ENCODE measurements at regions not wholly inside any gene's neighbourhood (a gene's known extent, or its start where the extent isn't known, plus 50 kb on each side); places are given as distances from the start of the nearest gene placed in this dataset.
"Not testable (repeated sequence)": the region's sequence is repeated elsewhere in the genome, so short reads cannot be mapped to it uniquely, and the experiment has no call there.

DNA sequence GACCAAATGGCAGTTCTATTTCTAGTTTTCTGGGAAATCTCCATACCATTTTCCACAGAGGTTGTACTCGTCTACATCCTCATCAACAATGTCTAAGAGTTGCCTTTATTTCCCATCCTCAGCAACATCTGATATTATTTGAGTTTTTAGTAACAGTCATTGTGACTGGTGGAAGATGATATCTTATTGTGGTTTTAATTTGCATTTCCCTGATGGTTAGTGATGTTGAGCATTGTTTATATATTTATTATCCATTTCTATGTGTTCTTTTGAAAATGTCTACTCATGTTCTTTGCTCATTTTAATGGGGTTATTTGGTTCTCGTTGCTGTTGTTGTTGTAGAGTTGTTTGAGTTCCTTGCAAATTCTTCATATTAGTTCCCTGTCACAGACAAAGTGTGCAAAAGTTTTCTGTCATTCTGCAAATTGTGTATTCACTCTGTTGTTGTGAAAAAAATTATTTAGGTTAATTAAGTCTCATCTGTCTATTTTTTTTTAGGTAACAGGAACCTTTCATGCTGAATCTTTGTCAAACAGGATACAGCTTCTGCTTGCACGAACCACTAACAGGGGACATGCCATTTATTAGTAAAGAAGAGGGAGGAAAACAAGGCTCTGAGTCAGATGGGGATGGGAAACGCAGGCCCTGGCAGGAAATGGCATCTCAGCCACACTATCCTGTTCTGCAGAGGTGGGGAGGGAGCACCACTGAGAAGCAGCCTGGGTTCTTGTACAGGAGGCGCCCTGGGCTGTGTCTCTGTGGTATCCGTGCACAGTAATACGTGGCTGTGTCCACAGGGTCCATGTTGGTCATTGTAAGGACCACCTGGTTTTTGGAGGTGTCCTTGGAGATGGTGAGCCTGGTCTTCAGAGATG lies 1196.7 kb downstream of the TMEM121 start:
- DNase-seq: not testable (repeated sequence)

DNA sequence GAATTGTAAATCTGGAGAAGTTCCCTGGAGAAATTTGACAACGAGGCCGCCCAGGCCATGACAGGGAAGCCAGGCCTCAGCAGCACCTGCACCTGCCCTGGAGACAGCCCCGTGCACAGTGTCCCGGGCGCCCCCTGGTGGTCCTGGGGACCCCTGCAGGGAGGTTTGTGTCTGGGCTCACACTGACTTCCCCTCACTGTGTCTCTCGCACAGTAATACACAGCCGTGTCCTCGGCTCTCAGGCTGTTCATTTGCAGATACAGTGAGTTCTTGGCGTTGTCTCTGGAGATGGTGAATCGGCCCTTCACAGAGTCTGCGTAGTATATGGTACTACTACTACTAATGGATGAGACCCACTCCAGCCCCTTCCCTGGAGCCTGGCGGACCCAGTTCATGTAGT lies 1201.6 kb downstream of the TMEM121 start:
- DNase-seq: not testable (repeated sequence)

DNA sequence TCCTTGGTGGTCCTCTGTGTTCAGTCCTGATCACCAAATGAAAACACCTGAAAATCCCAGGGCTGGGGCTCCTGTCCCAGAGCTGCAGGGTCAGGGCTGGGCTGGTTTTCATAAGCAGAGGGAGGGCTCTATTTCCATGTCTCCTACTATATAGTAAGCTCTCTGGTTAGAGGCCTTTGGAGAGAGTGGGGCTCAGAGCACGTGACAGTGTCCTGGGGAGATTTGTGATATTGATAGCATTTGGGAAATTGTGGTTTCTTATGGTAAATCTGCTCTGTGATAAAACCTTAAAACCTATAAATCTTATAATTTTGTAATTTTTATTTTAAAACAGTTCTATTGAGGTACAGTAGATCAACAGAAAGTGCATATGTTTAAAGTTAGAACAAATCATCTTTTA lies 1202.2 kb downstream of the TMEM121 start:
- DNase-seq: no peak

DNA sequence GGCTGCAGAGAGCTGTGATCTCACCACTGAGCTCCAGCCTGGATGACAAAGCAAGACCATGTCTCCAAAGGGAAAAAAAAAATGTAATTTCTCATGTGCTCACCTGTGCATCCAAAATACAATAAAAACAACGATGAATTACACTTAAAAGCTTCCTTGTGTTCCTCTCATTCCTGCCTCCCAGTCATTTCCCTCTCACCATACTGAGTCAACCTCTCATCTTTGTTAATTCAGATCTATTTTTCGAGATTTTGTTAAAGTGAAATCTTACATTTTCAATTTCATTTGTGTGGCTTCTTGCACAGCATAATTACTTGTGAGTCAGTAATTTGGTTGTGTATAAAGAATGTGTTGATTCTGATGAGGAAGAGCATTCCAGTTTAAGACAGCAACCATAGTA lies 1203.2 kb downstream of the TMEM121 start:
- no peak for DNase-seq

DNA sequence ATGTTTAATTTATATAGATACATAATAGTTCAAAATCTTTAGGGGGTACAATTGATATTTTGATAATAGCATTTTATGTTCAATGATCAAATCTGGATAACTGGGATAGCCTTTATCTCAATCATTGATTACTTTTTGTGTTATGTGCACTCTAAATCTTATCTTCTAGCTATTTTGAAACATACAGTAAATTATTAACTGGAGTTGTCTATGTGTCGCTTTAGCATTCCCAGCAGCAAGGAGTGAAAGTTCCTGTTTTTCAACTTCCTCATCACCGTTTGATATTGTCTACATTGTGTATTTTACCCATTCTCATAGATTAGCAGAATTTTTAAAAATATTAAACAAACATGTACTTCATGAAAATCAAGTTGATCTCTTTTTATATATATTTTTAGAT lies 1207.4 kb downstream of the TMEM121 start:
- DNase-seq: no peak

DNA sequence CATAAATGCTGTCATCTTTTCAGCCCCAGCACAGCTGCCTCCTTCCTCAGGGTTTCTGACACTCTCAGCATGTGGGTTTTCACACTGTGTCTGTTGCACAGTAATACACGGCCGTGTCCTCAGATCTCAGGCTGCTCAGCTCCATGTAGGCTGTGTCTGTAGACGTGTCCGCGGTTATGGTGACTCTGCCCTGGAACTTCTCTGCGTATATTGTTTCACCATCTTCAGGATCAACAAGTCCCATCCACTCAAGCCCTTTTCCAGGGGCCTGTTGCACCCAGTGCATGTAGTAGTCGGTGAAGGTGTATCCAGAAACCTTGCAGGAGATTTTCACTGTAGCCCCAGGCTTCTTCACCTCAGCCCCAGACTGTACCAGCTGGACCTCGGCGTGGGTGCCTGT lies 1210.6 kb downstream of the TMEM121 start:
- no peak for DNase-seq

DNA sequence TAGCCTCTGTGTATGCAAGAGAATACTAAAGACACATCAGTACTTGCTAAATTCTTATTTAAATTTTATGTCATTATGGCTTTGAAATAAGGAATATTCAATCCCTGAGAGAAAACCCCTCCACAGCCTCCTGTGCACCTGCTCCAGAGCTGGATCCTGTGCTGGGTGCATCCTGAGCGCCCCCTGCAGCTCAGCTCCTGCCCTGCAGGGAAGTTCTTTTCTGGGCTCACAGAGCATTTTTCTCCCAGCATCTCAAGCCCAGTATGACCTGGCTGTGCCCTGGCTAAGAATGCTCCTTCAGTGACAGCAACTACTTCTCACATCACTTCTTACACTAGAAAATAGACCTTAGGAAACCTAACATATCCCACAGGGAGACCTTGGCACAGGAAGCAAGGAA lies 1211.7 kb downstream of the TMEM121 start:
- no peak for DNase-seq

DNA sequence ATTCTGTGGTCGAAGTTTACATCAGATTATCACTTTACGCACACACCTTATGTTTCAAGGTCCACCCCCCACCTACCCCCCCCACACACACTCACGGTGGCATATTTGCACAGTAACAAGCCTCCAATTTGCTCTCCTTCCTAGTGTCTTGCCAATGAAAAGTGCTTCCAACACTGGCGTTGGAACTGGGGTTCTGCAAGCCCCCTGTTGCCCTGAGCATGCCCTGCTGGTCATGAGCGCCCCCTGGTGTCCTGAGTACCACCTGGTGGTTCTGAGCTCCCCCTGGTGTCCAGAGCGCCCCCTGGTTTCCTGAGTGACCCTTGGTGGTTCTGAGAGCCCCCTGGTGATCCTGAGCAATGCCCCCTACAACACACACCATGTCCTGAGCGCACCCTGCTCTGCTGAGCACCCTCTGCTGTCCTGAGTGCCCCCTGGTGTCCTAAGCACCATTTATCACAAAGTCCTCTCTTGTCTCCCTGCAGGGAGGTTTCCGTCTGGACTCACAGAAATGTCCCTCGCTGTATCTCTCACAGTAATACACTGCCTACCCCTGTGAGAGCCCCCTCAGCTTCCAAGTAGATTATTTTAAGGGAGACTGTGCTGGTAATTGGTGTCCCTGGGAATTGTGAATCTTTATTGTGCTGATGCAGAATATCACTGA lies 1212.3 kb downstream of the TMEM121 start:
- not testable (repeated sequence) for DNase-seq

DNA sequence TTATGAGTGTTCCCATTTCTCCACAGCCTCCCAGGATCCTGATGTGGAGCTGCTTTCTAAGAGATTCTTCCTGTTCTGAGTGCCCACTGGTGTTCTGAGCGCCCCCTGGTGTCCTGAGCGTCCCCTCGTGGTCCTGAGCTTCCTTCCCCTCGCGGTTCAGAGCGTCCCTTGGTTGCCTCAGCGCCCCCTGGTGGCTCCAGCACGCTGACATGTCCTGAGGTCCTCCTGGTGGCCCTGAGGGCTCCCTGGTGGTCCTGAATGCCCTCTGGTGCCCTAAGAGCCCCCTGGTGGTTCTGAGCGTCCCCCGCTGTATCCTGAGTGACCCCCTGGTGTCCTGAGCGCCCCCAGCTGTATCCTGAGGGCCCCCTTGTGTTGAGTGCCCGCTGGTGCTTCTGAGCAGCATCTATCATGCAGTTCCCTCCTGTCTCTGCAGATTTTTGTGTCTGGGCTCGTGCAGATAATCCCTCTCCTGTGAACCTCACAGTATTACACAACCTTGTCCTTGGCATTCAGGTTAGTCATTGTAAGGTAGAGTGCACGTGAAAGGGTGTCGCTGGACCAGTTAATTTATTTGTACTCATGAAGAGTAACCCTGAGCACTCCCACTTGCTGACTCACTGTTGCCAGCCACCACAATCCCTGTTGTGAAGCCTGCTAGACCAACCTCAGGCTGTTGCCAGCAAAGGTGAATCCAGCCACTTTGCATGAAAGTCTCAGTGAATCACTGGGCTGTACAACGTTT lies 1214.9 kb downstream of the TMEM121 start:
- not testable (repeated sequence) for DNase-seq

DNA sequence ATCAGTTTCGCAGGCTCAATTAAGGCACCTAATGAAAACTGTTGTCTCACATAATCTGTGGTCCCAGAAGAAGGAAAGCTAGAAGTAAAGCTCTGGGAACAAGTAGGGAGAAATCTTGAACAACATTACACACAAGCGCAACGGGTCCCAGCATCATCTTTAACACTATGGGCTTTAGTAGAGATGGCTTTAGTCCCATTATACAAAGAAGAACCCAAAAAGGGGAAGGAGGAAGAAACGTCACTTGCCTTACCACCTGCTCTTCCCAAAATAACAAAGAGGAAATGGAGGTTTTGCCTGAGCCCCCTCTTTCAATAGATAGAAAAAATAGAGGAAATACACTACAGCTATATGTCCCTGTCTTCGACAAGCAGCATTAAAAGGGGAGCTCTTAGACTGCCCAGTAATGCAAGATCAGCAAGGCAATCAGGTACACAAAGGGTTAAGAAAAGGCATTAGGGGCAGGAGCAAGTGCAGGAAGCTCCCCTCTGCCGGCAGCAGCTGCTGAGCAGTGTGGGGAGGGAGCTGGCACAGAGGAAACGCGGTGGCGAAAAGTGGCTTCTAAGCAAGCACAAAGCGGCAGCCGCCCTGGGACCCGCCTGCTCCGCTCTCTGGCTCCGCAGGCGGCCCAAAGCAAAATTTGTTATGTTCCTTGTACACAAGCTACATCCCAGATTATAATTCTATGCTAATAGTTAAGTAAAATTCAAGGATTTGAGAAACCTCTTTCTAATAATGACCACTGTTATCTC lies 1218.8 kb downstream of the TMEM121 start:
- DNase-seq: not testable (repeated sequence)

DNA sequence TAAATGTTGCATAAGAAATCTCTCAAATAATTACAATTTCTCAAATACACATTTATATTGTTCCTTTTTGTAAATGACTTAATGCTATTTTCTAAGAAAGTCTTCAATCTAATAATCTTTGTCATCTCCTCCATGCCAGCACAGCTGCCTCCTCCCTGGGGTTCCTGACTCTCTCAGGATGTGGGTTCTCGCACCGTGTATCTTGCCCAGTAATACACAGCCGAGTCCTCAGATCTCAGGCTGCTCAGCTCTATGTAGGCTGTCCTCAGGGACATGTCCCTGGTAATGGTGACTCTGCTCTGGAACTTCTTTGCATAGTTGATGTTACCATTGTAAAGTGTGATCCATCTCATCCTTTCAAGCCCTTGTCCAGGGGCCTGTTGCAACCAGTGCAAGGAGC lies 1223.7 kb downstream of the TMEM121 start:
- not testable (repeated sequence) for DNase-seq

DNA sequence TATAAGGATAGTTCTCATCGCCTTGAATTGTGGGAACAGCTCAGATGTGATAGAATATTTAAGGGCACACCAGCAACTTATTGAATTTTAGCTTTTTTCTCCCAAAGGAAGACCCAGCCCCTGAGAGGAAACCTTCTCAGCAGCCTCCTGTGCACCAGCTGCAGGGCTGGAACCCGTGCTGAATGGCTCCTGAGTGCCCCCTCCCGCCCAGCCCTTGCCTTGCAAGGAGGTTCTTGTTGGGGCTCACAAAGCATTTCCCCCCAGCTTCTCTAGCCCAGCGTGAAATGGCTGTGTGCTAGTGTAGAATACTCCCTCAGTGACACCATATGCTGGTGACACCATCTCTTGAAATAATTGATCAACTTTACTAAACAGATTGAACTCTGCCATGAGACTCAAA lies 1227.4 kb downstream of the TMEM121 start:
- DNase-seq: not testable (repeated sequence)

DNA sequence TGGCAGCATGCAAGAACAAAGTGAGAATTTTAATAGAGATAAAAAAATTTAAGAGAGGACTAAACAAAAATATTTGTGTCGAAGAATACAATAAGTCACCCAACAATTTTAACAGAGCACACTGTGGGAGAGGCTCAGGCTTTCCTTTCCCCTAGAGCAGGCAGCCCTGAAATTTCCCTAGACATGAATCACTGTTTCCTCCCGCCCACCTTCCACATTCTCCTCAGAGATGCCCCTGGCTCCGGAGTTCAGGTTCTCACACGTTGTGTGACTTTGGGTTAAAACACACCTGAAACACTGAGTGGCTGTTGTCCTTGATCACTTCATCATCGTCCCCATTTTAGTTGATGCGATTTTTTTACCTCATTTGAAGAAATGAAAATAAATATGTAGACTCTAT lies 1231.1 kb downstream of the TMEM121 start:
- not testable (repeated sequence) for DNase-seq

DNA sequence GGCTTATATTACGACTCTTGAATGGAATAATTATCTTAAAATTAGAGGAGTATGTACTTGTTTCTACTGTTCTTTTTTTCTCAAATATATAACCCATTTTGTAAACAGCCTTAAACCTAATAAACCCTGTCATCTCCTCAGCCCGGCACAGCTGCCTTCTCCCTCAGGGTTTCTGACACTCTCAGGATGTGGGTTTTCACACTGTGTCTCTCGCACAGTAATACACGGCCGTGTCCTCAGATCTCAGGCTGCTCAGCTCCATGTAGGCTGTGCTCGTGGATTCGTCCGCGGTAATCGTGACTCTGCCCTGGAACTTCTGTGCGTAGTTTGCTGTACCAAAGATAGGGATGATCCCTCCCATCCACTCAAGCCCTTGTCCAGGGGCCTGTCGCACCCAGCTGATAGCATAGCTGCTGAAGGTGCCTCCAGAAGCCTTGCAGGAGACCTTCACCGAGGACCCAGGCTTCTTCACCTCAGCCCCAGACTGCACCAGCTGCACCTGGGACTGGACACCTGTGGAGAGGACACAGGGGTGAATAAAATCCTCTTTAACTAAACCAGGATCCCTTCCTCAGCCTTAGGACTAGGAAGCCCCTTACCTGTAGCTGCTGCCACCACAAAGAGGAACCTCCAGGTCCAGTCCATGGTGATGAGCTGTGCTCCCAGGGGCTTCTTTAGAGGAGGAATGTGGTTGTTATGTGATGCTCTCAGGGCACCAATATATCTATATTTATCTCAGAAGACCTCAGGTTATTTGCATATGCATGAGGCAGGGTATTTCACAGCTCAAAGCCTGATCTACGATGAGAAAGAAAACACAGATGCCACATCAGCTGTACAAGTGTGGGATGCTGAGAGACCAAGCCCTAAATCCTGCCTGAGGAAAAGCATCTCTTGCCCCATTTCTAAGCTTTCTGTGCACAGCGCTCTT lies 1235.8 kb downstream of the TMEM121 start:
- not testable (repeated sequence) for DNase-seq

DNA sequence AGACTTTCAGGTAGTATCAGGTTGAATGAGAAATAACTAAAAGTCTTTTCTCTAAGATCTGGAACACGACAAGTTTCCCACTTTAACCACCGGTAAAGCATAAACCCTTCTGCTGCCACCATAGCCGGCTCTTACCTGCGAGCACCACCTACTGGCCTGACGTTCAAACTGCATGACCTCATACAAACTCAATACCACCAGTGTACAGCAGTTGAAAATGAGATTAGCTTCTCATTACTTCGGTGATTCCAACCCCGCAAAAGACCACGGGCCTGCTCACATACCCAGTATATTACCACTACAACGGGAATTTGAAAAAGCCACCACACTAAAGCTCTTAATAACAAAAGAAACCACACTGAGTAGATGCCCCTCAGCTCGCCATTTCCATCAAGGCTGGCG lies 1238.6 kb downstream of the TMEM121 start:
- not testable (repeated sequence) for DNase-seq

DNA sequence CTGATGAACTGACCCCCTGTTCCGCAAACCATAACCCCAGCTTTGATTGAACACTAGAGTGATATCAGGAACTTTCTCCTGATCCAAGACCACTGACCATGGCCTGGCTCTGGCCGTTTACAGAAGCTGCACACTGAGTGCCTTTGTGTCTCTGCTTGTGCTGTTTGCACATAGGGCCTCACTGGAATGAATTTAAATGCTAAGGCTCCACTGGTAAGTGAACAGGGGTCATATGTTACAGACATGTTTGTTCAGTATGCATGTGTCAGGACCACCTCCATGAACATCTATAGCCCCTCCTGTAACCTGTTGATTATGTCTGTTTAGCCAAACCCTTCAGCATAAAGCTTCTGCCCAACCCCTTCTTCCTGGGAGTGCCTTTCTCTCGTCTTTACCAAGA lies 1239.8 kb downstream of the TMEM121 start:
- no peak for DNase-seq

DNA sequence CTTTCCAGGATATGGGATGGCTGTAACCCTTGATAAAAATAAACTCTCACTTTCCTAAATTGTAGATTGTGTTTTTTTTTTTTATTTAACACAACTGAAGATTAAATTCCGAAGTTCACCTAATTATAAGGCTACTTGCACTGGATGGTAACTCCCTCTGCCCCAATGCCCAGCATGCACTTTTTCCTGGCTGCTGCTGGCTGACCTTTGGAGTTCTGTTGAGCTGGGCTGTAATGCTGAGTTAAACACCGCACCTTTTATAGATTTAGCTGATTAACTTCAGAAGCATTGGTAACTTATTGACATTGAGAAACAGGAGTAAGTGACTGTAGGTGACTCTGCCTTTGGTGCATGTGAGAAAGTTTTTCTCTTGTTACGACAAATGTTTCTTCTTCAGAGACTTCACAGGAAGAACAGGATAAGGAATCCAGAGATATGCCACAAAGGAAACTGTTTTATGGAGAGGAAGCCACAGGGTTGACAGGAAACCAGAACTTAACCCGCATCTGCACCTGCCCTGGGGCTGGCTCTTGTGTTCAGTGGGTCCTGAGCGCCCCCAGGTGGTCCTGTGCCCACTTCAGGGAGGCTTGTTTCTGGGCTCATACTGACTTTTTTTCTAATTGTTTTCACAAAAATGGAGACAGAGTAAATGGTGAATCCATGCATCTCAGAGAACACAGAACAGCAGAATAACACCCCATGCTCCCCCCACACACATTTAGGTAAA lies 1240.3 kb downstream of the TMEM121 start:
- DNase-seq: peak; percentile 78

DNA sequence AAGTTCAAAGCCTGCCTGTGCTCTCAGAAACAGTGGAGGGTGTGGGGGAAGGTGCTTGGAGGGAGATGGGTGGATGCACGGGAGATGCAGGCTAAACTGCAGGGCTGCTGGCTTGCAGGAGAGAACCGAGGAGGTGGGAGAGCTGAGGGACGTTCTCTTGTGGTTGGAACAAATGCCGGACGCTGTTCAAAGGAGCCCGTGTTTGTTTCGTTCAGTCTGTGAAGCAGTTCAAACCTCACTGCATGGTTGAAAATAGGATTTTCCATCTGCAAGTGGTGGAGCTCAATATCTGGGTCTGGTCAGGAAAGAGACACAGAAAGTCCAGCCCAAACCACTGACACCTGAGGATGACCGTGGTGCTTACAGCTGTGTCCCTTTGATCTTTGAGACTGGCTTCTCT lies 1241.8 kb downstream of the TMEM121 start:
- DNase-seq: not testable (repeated sequence)

DNA sequence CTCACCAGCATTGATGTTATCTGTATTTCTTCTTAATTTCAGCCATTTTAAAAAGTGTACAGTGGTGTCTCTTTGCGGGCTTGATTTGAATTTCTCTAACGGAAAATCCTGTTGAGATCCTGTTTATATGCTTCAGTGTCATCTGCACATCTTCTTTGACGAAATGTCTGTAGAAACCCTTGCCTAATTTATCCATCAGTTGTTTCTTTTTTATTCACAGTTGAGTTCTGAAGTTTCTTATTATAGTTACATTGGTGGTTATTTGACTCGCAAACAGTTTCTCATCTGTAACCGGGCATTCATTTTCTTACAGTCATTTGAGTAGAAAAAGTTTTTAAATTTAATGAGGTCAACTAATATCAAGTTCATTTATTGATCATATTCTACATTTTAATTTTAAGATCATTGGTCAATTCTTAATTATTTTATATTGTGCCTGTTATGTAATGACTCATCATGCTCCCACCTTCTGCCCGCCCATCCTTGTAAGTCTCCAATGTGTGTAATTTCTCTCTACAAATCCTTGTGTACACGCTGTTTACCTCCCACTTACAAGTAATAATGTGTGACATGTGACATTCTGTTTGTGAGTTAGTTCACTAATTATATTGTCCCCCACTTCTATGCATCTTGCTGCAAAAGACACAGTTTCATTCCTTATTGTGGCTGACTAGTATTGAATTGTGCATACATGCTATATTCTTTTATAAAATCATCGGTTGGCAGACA lies 1242.8 kb downstream of the TMEM121 start:
- not testable (repeated sequence) for DNase-seq

DNA sequence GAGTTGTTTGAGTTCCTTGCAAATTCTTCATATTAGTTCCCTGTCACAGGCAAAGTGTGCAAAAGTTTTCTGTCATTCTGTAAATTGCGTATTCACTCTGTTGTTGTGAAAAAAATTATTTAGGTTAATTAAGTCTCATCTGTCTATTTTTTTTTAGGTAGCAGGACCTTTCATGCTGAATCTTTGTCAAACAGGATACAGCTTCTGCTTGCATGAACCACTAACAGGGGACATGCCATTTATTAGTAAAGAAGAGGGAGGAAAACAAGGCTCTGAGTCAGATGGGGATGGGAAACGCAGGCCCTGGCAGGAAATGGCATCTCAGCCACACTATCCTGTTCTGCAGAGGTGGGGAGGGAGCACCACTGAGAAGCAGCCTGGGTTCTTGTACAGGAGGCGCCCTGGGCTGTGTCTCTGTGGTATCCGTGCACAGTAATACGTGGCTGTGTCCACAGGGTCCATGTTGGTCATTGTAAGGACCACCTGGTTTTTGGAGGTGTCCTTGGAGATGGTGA lies 1243.8 kb downstream of the TMEM121 start:
- not testable (repeated sequence) for DNase-seq

Data from activated effector memory CD4-positive, alpha-beta T cell treated with anti-CD3 and anti-CD28 coated beads, Interleukin-2, amount 50 U/mL, for 16 hours (primary cell).